Smooth muscle cell (in vitro differentiated cells): ENCODE measurements at regions not wholly inside any gene's neighbourhood (a gene's known extent, or its start where the extent isn't known, plus 50 kb on each side); places are given as distances from the start of the nearest gene placed in this dataset.

Experiments used
- DNase-seq: peaks from one replicate; lab custom pipeline; 2025; ENCODE audit not compliant: unreplicated experiment; lab: John Stamatoyannopoulos, UW
- H2AFZ ChIP-seq: fragments of 200-600 bp; sonication (generic); 2 replicates; pipeline ENCODE4 v1.6.0; 2016; ENCODE audit warnings: antibody characterized with exemption, low read depth, mild to moderate bottlenecking
- H3F3A ChIP-seq: fragments of 200-600 bp; sonication (generic); 2 replicates; pipeline ENCODE4 v1.6.0; 2017; ENCODE audit warnings: antibody characterized with exemption, low read depth
- H3K27ac ChIP-seq: fragments of 200-600 bp; sonication (generic); 2 replicates; pipeline ENCODE4 v1.5.1; 2016; ENCODE audit warnings: low read depth, mild to moderate bottlenecking
- H3K27me3 ChIP-seq: fragments of 200-600 bp; sonication (generic); 2 replicates; pipeline ENCODE4 v1.6.1; 2016; ENCODE audit warnings: low read depth, mild to moderate bottlenecking
- H3K36me3 ChIP-seq: fragments of 200-600 bp; sonication (generic); 2 replicates; pipeline ENCODE4 v1.5.1; 2016; ENCODE audit warnings: low read depth
- H3K4me1 ChIP-seq: fragments of 200-600 bp; sonication (generic); 2 replicates; pipeline ENCODE4 v1.5.1; 2016; ENCODE audit warnings: low read depth
- H3K4me2 ChIP-seq: fragments of 200-600 bp; sonication (generic); 2 replicates; pipeline ENCODE4 v1.6.0; 2016; ENCODE audit warnings: mild to moderate bottlenecking
- H3K4me3 ChIP-seq: fragments of 200-600 bp; sonication (generic); 2 replicates; pipeline ENCODE4 v1.5.1; 2016; ENCODE audit warnings: mild to moderate bottlenecking
- H3K79me2 ChIP-seq: fragments of 200-600 bp; sonication (generic); 2 replicates; pipeline ENCODE4 v1.6.0; 2016; ENCODE audit warnings: low read depth, mild to moderate bottlenecking
- H3K9ac ChIP-seq: fragments of 200-600 bp; sonication (generic); 2 replicates; pipeline ENCODE4 v1.6.0; 2016; ENCODE audit warnings: low read depth
- H3K9me3 ChIP-seq: fragments of 200-600 bp; sonication (generic); replicated peaks from 2 replicates; pipeline ENCODE4 v1.5.1; 2016; ENCODE audit warnings: low read depth
- H4K20me1 ChIP-seq: fragments of 200-600 bp; sonication (generic); 2 replicates; pipeline ENCODE4 v1.6.0; 2016; ENCODE audit warnings: low read depth
- CTCF ChIP-seq: fragments of 200-600 bp; sonication (generic); IDR thresholded peaks from 2 replicates; pipeline ENCODE4 v1.5.1; 2017; ENCODE audit warnings: borderline replicate concordance, mild to moderate bottlenecking, antibody characterized with exemption; ENCODE audit not compliant: insufficient read depth, poor library complexity, severe bottlenecking
- WGBS: methylation state at CpG from one replicate; pipeline ENCODE4 v1.1.7; 2016; ENCODE audit warnings: low lambda C conversion rate; 5-methylcytosine and 5-hydroxymethylcytosine counted together

GRCh38 chr13:84999252-84999651 lies 800.0 kb downstream of the SLITRK6 start:
- Histone ChIP-seq H3K9me3 (no peaks in the 10 kb centered on the region), H3K36me3 (no peaks in the 10 kb centered on the region), H2AFZ (no peak overlapping the region), H4K20me1 (no peaks in the 10 kb centered on the region), H3K4me2 (no peak overlapping the region), H3K79me2 (no peaks in the 10 kb centered on the region), H3K4me1 (no peaks in the 10 kb centered on the region), H3K27ac (no peak overlapping the region), H3K4me3 (no peak overlapping the region), H3K9ac (no peak overlapping the region), H3K27me3 (no peaks in the 10 kb centered on the region), H3F3A (no peaks in the 10 kb centered on the region)
- DNase-seq, result no peak
- no peak for TF ChIP-seq CTCF
- 90% methylated on average over 1 of the region's 1 CpG for WGBS

DNA sequence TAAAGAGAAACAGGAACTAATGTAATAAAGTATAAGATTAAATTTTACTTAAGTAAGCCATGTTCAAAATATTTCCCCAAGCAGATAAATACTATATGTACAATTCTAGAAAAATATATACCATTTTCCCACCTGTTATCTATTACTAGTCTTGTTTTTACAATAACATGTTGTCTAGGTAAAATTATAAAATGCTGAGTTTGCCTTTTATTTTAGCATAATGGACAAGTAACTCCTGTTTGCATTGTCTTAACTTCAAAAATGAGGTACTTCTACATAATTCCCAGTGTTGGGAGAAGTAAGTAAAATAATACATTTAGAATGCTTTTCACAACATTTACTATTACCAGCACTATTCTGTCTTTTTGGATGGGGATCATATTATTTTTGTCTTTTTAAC lies 800.5 kb downstream of the SLITRK6 start:
- no peak overlapping the region for H3K4me2 ChIP-seq
- no peak for TF ChIP-seq CTCF

GRCh38 chr13:84997858-84998257 lies 801.4 kb downstream of the SLITRK6 start:
- Histone ChIP-seq H3K27ac (no peak overlapping the region), H3K9ac (no peak overlapping the region), H3K36me3 (no peaks in the 10 kb centered on the region), H4K20me1 (no peaks in the 10 kb centered on the region), H3K79me2 (no peaks in the 10 kb centered on the region), H3K27me3 (no peaks in the 10 kb centered on the region), H3K4me2 (no peak overlapping the region), H3K4me1 (no peaks in the 10 kb centered on the region), H3K9me3 (no peaks in the 10 kb centered on the region), H3K4me3 (no peak overlapping the region), H3F3A (no peaks in the 10 kb centered on the region), H2AFZ (no peak overlapping the region)
- no peak for DNase-seq
- 71% methylated on average over 1 of the region's 1 CpG for WGBS
- TF ChIP-seq CTCF, result no peak

More for the DNA sequence above, 800.5 kb downstream of the SLITRK6 start:
- H3K27ac ChIP-seq, result no peak overlapping the region
- H3K9ac ChIP-seq, result no peak overlapping the region
- no peaks in the 10 kb centered on the region for H3K27me3 ChIP-seq
- no peaks in the 10 kb centered on the region for H4K20me1 ChIP-seq
- H3F3A ChIP-seq, result no peaks in the 10 kb centered on the region
- no peaks in the 10 kb centered on the region for H3K4me1 ChIP-seq
- no peak overlapping the region for H3K4me3 ChIP-seq
- no peaks in the 10 kb centered on the region for H3K79me2 ChIP-seq
- H3K9me3 ChIP-seq, result no peaks in the 10 kb centered on the region
- DNase-seq, result no peak
- no peak overlapping the region for H2AFZ ChIP-seq
- no peaks in the 10 kb centered on the region for H3K36me3 ChIP-seq

GRCh38 chr13:84994582-84994981 lies 804.6 kb downstream of the SLITRK6 start:
- no peak for DNase-seq
- H3K4me1 ChIP-seq, result no peaks in the 10 kb centered on the region
- H3K79me2 ChIP-seq, result no peaks in the 10 kb centered on the region
- no peaks in the 10 kb centered on the region for H3K27me3 ChIP-seq
- no peak overlapping the region for H2AFZ ChIP-seq
- H3K4me2 ChIP-seq, result no peak overlapping the region
- no peak overlapping the region for H3K9ac ChIP-seq
- no peak overlapping the region for H3K27ac ChIP-seq
- no peak overlapping the region for H3K4me3 ChIP-seq
- TF ChIP-seq CTCF, result no peak
- H3K36me3 ChIP-seq, result no peaks in the 10 kb centered on the region
- H4K20me1 ChIP-seq, result no peaks in the 10 kb centered on the region
- no peaks in the 10 kb centered on the region for H3F3A ChIP-seq
- no peaks in the 10 kb centered on the region for H3K9me3 ChIP-seq
